HG03442 (cell line): ENCODE measurements at regions not wholly inside any gene's neighbourhood (a gene's known extent, or its start where the extent isn't known, plus 50 kb on each side); places are given as distances from the start of the nearest gene placed in this dataset.

Experiments
- ATAC-seq: cut with Tn5 transposase; IDR thresholded peaks from one replicate; pipeline ENCODE4 v1.9.1; 2021; ENCODE audit warnings: mild to moderate bottlenecking, moderate library complexity; ENCODE audit not compliant: unreplicated experiment

DNA sequence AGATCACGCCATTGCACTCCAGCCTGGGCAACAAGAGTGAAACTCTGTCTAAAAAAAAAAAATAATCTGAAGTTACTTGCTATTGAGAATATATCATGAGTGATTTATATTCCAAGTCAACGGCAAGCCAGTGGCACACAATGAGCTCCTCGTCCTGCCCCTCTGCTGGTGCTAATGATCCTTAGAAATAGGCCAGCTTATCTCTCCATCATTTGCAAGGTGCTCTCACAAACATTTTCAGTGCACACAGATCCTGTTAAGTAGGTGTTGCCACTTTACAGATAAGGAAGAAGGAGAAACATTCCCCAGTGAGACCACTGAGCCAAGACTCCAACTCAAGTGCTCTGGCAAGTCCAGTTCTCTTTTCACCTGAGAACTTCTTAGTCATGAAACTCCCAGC is 91.3 kb upstream of the GPR45 start:
- ATAC-seq = no peak

DNA sequence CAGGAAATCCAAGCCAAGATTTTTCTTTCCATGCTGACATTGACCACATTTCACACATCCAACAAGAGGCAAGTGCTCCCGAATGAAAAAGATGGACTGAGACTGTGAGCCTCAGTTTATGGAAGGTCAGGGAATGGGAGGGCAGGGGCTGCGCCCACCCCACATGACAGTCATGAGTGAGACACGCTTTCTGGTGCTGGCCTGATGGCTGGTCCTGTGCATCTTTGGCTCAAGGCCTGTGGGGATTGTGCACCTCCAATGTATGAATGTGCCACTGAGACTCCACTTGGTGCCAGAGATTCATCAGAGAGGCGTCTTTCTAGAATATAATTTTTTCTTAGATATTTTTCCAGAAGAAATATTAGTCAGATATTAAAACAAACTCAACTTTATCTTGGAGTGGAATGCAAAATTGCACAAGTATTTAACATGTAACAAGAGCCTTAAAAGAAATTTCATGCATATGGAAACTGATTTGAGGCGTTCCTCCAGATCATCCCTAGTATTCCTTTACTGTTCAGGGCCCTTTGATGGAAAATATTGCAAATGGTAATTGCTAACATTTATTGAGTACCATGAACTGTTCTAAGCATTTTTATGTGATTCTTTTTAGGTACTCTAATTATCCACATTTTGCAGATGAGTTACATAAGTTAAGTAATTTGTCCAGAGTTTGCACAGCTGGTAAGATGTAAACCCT is 87.3 kb upstream of the GPR45 start:
- ATAC-seq = no peak

DNA sequence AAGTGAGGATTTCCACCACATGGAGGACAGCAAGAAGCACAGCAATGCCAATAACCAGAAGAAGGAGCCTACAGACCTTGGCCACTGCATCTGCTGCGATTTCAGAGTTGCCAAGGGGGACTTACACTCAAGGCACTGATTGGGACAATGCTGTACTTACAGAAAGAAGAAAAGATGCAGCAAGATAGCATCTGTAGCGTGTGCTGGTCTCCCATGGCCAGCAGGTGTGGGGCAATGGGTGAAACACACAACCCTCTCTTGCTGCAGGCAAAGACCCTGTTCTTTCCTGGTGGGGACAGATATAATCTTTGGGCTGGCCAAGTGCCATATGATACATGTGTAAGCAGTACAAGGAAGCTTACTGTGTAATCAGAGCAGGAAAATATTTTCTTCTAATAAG is 85.4 kb upstream of the GPR45 start:
- ATAC-seq = no peak

DNA sequence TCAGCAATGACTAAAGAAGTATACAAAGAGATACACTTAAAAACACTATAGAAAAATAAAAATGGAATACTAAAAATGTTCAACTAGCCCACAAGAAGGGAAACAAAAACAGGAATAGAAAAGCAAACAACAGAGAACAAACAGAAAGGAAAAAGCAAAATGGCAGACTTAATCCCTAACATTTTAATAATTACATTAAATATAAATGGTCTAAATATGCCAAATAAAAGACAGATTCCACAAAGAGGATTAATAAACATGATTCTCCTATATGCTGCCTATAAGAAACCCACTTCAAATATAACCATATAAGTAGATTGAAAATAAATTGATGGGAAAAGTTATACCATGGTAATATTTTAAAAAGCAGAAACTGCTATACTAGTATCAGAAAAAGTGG is 83.5 kb upstream of the GPR45 start:
- ATAC-seq = no peak

DNA sequence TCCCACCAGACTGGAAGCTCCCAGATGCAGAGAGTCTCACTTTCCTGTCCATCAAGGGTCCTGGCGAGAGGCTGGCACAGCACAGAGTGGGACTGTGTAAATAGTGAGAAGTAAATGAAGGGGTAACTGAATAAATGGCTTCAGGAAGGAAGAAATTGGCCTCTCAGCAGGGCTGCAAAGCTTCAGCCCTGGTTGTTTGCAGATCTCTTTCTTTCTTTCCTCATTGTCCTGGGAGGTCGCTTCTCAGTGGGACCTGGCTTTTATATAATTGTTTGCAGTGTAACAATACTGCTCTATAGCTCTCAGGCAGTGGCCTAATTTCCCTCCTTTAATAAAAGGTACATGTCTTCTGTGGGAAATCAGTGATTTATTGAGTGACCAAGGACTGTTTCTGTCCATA is 74.9 kb upstream of the GPR45 start:
- no peak for ATAC-seq

DNA sequence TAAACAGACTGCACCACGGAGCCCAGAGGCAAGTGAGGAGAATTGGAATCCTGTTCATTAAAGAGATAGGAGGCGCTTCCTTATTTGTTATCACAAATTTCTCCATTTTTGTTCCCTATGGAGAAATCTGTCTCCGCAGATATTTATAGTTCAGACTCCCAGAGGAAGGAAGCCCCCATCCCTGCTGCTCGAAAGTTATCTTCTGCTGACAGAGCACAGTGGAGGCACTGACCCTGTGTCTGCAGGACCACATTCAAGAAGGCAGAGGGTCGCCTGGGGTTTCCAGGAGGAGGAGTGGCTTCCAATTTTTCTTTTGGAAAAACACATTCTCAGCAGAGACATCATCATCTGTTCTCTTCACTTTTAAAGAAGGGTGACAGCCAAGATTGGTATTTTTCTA is 73.0 kb upstream of the GPR45 start:
- ATAC-seq = no peak

DNA sequence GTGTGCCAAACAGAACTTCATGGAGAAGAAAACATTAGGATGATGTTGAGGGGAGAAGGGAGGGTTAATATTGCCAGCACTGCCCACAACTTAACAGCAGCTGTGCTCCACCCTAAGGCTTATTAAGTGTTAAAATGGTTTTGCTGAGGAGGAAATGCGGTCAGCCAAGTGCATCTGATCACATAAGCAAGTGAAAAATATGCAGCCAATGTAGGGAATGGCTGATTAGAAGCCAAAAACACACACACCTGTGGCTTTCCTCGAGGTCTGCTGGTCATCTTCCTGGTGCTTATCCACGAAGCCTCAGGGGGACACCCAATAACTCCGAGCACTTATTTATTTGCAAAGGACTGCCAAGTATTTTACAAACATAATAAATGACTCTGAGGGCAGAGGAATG is 66.3 kb upstream of the GPR45 start:
- ATAC-seq = no peak

DNA sequence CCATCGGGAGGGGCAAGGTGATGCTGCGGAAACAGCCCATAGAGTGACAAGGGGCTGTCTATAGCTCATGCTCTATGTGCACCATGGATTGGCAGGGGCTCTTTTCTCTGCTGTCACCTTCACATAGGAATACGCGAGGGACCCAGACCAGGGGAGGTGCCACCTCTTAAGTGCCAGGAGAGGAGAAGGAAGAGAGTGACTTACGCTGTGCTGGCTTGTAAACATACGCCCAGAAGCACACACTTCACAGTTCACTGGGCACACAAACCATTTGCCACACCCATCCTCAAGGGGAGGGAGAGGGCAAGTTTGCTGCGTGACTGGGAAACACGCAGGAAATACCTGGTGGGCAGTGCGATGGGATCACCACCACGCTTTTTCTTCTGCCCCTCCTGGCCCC is 65.1 kb upstream of the GPR45 start:
- no peak for ATAC-seq

DNA sequence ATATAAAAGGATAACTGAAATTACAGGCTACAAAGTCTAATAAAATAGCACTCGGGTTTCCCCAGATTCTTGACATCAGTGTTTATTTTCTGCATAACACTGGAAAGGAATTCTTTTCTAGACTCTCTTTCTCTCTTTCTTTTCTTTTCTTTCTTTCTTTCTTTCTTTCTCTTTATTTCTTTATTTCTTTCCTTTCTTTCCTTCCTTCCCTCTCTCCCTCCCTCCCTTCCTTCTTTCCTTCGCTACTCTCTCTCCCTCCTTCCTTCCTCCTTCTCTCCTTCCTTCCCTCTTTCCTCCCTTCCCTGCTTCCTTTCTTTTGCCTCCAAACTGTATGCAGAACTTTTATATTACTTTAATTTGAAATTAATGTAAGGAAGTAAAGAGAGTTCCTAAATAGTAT is 64.5 kb upstream of the GPR45 start:
- no peak for ATAC-seq

DNA sequence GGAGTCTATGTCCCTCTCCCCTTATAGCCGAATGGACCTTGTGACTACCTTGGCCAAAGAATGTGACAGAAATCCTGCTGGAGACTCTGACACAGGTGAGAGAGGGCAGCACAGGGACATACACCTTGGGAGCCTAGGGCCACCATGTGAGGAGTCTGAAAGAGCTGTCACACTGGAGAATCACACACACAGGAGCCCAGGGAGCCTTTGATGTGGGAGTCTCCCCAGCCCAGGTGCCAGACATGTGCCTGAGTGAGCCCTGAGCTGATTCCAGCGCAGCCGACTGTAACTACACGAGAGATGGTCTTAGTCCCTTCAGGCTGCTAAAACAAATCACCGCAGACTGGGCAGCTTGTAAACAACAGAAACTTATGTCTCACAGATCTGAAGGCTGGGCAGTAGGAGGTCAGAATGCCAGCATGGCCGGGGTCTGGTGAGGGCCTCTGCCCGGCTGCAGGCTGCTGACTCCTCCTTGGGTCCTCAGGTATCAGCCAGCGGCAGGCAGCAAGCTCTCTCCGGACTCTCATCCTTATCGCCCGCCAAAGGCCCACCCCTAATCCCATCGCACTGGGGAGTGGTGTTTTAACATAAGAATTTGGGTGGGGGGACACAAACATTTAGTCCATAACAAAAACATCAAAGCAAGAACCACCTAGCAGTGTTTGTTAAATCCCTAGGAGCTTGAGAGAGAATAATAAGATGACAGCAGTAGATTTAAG is 63.8 kb upstream of the GPR45 start:
- ATAC-seq = no peak

DNA sequence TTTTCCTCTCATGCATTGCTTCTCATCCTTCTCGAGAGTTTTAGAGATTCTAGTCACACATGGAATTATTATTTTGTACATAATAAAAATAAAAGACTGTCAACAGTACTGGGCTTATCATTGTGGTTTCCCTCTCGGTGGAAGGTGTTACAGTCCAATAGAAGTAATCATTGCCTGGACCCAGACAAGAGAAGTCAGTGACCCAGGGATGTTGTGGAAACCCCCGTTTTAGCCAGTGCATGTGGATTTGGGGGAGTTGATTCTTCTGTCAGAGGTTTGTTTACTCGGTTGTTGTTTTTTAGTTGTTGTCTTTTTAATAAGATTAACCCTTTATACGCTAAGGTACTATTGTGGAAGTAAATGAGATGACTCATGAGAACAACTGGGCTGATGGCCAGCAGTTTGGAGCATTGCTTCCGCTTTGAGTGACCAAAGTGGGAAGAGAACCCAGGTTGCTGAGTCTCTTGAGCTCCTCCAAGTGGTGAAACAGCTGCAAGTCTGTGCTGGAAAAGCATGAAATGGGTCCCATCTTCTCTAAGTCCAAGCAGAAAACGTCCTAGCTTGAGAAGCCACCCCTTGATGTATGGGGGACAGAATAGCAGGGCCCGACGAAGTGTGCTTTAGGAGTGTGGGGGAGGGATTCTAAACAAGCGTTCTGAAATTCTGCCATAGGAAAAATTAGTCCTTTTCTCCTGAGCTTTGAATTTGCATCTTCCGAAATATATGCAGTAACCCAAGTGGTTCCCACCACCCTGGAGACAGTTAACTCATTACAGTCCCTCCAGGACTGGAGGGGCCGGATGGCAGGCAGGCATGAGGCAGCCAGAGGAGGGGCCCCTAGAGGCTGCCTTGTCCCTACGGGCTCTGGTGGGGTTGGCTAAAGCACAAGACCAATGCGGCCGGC is 61.8 kb upstream of the GPR45 start:
- ATAC-seq = no peak

DNA sequence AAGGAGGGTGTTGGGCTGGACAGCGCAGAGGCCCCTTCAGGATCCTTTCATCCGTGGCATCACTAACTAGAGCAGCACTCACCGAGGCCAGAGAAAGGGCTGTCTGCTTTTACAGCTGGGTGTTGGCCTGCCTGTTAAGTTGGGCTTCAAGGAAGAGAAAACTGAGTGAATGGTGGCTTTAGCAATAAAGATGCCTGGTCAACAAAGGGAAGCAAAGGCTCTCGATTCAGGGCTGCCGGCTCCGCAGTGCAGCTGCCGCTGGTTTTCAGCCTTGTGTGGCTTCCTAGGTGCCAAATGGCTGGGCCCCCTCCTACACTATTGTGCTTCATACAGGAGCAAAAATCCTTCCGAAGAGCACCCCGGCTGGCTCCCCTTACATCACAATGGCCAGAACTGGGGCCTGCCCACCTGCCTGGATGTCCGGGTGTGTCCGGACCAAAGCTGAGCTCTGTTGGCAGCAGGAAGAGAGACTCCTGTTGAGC is 61.0 kb upstream of the GPR45 start:
- no peak for ATAC-seq

DNA sequence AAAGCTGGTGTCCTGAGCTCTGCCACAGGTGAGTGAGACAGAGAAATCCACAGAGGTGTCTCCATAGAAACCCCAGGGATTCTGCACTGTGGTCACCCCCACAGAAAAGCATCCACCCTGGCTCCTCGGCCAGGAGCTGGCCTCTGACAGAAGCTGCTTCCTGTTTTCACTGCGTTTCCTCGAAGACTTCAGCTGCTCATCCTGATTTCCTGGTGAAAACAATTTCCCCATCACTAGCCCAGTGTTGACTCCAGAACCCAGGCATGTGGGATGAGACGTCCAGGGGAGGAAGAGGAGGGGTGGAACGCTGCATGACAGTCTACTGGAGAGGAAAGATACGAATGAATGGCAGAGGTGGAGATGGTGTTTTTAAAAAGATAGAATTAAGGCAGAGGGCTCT is 60.3 kb upstream of the GPR45 start:
- ATAC-seq = no peak

DNA sequence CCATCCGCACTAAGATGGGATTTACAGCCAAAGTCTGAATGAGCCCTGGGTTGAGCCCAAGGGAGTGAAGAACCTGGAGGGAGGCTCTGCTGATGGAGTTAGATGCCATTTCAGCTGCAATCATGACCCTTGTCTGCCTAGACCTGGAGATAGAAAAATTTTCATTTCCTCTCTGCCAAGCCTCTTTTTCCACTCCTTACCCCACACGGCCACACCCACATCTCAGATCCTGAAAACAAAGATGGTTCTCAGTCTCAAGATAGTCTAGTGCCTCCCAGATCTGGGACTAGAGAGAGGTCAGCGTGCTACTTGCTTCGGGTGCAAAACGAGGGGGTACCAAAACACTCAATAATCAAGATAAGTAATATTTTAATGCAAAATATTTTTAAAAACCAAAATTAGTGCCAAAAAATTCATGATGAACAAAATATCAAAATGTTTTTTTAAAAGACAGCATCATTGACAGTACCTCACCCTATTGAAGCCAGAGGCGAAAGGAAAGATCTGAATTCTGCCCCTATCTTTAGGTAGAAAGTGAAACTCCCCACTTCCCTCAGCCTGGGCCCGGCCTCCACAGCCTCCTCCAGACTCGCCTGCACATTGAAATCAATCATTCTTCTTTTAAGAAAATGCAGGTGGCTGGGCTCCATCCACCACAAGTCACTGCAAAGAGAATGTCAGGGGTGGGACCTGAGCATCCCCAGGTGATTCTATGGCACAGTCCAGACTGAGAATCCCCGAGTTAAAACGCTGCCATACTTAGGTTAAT is 57.8 kb upstream of the GPR45 start:
- peak; percentile 69 for ATAC-seq

DNA sequence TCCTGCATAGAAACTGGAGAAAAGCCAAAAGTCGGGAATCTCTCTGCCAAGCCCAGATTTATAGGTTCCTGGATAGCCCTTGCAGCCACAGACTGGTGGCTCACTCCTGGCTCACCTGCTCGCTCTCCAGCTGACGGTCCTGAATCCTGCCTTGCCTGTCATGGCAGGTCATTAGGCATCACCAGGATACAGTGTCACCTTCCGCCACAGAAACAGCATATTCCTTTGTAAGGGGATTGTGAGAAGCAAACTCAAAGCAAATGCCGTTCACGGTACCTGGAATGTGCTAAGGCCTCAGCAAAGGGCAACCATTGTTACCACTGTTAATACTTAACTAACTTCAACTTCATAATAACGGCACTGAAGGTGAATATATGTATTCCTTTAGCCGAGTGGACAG is 57.1 kb upstream of the GPR45 start:
- no peak for ATAC-seq

DNA sequence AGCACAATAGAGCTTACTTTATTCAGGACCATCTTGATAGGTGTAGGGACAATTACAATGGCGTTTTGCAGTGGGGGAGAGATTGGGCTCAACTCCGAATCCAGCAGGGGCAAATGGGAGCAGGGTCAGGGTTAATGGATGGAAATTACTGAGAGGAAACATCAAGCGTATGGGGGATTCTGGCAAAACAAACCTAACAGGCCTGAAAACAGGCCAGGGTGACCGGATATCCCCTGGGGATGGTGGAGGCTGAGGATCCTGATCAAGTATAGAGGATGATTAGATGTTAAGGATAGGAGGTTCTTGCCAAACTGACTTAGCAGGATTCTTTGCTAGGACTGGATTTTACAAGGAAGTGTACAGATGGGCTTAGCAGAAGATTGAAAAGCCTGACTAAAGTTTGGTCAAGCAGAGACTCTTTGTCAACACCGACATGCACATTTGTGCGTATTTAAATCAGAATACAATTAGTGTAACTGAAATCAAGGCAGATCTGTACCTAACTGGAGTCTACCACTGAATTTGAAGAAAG is 54.5 kb upstream of the GPR45 start:
- no peak for ATAC-seq

DNA sequence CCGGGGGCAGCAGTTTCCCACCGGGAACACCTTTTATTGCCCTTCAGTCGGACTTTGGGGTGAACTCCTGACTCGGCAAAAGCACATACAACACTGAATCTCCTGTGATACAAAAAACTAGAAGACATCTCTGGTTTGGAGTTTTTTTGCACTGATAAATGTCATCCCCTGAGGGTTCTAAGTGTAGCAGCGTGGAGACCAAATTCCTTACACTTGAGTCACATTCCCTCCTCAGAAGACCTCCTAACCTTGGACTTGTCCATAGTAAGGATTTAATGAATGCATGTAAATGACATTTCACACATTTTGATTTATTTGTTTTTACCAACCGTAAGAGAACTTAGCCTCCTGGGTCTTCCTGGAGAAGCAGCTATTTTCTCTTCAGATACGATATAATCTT is 54.0 kb upstream of the GPR45 start:
- ATAC-seq = no peak

DNA sequence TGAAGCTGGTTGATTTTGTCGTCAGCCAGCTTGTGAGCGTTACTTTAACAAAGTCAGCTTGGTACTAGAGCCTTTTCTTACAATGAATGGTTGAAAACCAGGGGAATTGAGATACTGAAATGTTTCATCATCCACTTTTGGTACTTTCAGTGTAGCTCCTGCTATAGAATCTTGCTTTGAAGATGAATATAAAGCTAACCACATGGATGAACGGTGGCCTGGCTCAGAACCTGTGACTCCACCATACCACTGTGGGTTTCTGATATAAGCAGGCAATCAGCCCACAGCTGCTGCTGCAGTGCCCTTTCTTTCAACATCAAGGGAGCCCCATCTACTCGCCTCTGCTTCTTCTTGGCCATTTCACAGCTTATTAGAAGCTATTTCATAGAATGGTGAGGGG is 53.2 kb upstream of the GPR45 start:
- peak; percentile 73 for ATAC-seq
